ENCODE measurements at regions not wholly inside any gene's neighbourhood (a gene's known extent, or its start where the extent isn't known, plus 50 kb on each side); places are given as distances from the start of the nearest gene placed in this dataset.
A peak's percentile ranks its signal among the peaks of the same experiment; 100 is the strongest.

- no peaks in the 10 kb centered on the region for H4K20me1 ChIP-seq (ENCODE audit: insufficient read depth, low read length)
- H3K4me3 ChIP-seq (ENCODE audit: low read depth, low read length, poor library complexity, severe bottlenecking): no peak overlapping the region
- no peaks in the 10 kb centered on the region for H3K36me3 ChIP-seq (ENCODE audit: insufficient read depth, low read length)
- no peak overlapping the region for H2AFZ ChIP-seq (ENCODE audit: low read length)
- CTCF ChIA-PET (ENCODE audit: unreplicated experiment): no interaction called here
- no peaks in the 10 kb centered on the region for H3K9me2 ChIP-seq (ENCODE audit: insufficient read depth, low read length)
- DNase-seq (ENCODE audit: low spot score): no peak
- no TSS peak for BruUV-seq (replicated peaks)
- intact Hi-C loops (cut with micrococcal nuclease; ENCODE audit: unreplicated experiment): loop anchor here (5.0 kb wide), 3 partner anchors 316 to 976 kb away; no protein-coding TSS in a partner anchor
- H3K9me3 ChIP-seq (ENCODE audit: low read length): no peaks in the 10 kb centered on the region
- no peaks in the 10 kb centered on the region for H3K4me1 ChIP-seq (ENCODE audit: insufficient read depth, low read length, poor library complexity, severe bottlenecking)
- H3K79me2 ChIP-seq (ENCODE audit: insufficient read depth, low read depth, low read length): no peaks in the 10 kb centered on the region
- no peak overlapping the region for H3K27ac ChIP-seq (ENCODE audit: low read depth, low read length, poor library complexity, severe bottlenecking)
- no peak overlapping the region for H3K4me2 ChIP-seq (ENCODE audit: low read length)
- TF ChIP-seq EZH2phosphoT487 (IDR thresholded peaks at IDR 0.05; ENCODE audit: borderline replicate concordance, low read depth, low read length): no peak
- TF ChIP-seq, protein P1, sequence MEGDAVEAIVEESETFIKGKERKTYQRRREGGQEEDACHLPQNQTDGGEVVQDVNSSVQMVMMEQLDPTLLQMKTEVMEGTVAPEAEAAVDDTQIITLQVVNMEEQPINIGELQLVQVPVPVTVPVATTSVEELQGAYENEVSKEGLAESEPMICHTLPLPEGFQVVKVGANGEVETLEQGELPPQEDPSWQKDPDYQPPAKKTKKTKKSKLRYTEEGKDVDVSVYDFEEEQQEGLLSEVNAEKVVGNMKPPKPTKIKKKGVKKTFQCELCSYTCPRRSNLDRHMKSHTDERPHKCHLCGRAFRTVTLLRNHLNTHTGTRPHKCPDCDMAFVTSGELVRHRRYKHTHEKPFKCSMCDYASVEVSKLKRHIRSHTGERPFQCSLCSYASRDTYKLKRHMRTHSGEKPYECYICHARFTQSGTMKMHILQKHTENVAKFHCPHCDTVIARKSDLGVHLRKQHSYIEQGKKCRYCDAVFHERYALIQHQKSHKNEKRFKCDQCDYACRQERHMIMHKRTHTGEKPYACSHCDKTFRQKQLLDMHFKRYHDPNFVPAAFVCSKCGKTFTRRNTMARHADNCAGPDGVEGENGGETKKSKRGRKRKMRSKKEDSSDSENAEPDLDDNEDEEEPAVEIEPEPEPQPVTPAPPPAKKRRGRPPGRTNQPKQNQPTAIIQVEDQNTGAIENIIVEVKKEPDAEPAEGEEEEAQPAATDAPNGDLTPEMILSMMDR (conservative IDR thresholded peaks at IDR 0.05; ENCODE audit: low read length): no peak
- POLR2A ChIA-PET: interaction anchor here (1.4 kb wide), 1 partner anchor 154 kb away, joined by 4 read pairs; no protein-coding TSS in a partner anchor
Measured at GRCh38 chr5:126335886-126336285, 87.3 kb upstream of the GRAMD2B start.

- TF ChIP-seq, protein P1 (conservative IDR thresholded peaks at IDR 0.05; ENCODE audit: low read length): no peak
- TF ChIP-seq EZH2phosphoT487 (IDR thresholded peaks at IDR 0.05; ENCODE audit: borderline replicate concordance, low read depth, low read length): no peak
- no peaks in the 10 kb centered on the region for H3K4me1 ChIP-seq (ENCODE audit: insufficient read depth, low read length, poor library complexity, severe bottlenecking)
- ChIA-PET POLR2A (interaction anchor here (0.6 to 1.5 kb wide), 4 partner anchors 11 to 205 kb away, joined by 4 to 9 read pairs (median 5); no protein-coding TSS in a partner anchor), CTCF (ENCODE audit: unreplicated experiment) (interaction anchor here (0.9 kb wide), 1 partner anchor 121 kb away, joined by 3 read pairs; no protein-coding TSS in a partner anchor)
- intact Hi-C loops (cut with micrococcal nuclease; ENCODE audit: unreplicated experiment): loop anchor here (1.0 to 5.0 kb wide), 4 partner anchors 201 to 974 kb away; no protein-coding TSS in a partner anchor
- H3K4me2 ChIP-seq (ENCODE audit: low read length): no peak overlapping the region
- no peak overlapping the region for H3K4me3 ChIP-seq (ENCODE audit: low read depth, low read length, poor library complexity, severe bottlenecking)
- no TSS peak for BruUV-seq (replicated peaks)
- no peak for DNase-seq (ENCODE audit: low spot score)
- H3K79me2 ChIP-seq (ENCODE audit: insufficient read depth, low read depth, low read length): no peaks in the 10 kb centered on the region
- no peaks in the 10 kb centered on the region for H3K9me2 ChIP-seq (ENCODE audit: insufficient read depth, low read length)
- H3K36me3 ChIP-seq (ENCODE audit: insufficient read depth, low read length): no peaks in the 10 kb centered on the region
- H2AFZ ChIP-seq (ENCODE audit: low read length): no peak overlapping the region
- H4K20me1 ChIP-seq (ENCODE audit: insufficient read depth, low read length): no peaks in the 10 kb centered on the region
- H3K27ac ChIP-seq (ENCODE audit: low read depth, low read length, poor library complexity, severe bottlenecking): no peak overlapping the region
- H3K9me3 ChIP-seq (ENCODE audit: low read length): no peaks in the 10 kb centered on the region
Measured at GRCh38 chr5:126338635-126339034, 84.6 kb upstream of the GRAMD2B start.

DNA sequence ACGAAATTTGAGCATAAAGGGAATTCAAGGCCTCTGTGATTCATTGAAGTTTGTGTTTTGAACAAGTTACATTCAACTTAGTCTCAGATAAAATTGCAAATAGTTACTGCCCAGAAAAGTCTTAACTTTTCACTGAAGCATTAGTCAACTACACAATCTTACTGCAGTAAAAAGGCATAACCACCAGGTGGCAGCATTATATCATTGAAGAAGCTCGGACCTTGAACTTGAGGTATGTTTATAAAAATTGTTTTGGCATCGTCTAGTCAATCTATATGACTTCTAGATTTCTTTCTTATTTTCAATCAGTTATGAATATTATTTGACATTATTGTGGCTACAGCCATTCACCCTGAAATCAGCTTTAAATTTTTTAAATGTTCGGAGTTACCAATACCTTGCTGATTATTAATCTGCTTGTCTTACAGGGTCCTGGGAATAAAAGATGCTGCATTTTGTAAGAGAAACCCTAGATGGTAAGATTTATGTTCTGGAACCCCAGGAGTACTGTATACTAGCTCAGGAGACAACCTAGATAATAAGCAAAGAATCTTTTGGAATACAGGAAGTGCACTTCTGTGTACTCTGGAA is 83.9 kb upstream of the GRAMD2B start:
- POLR2A ChIA-PET: interaction anchor here (0.6 to 1.5 kb wide), 4 partner anchors 10 to 336 kb away, joined by 3 to 9 read pairs (median 5); no protein-coding TSS in a partner anchor
- TF ChIP-seq, protein P1 (conservative IDR thresholded peaks at IDR 0.05; ENCODE audit: low read length): peak; percentile 98
- TF ChIP-seq EZH2phosphoT487 (IDR thresholded peaks at IDR 0.05; ENCODE audit: borderline replicate concordance, low read depth, low read length): no peak
- no peak overlapping the region for H2AFZ ChIP-seq (ENCODE audit: low read length)

More for the DNA sequence above, 83.9 kb upstream of the GRAMD2B start:
- H3K79me2 ChIP-seq (ENCODE audit: insufficient read depth, low read depth, low read length): no peaks in the 10 kb centered on the region
- CTCF ChIA-PET (ENCODE audit: unreplicated experiment): no interaction called here
- H3K27ac ChIP-seq (ENCODE audit: low read depth, low read length, poor library complexity, severe bottlenecking): no peak overlapping the region
- H3K4me3 ChIP-seq (ENCODE audit: low read depth, low read length, poor library complexity, severe bottlenecking): no peak overlapping the region
- H3K36me3 ChIP-seq (ENCODE audit: insufficient read depth, low read length): no peaks in the 10 kb centered on the region
- H3K9me3 ChIP-seq (ENCODE audit: low read length): no peaks in the 10 kb centered on the region
- no peak overlapping the region for H3K4me2 ChIP-seq (ENCODE audit: low read length)
- peak; percentile 74 for DNase-seq (ENCODE audit: low spot score)
- H3K4me1 ChIP-seq (ENCODE audit: insufficient read depth, low read length, poor library complexity, severe bottlenecking): no peaks in the 10 kb centered on the region
- no peaks in the 10 kb centered on the region for H4K20me1 ChIP-seq (ENCODE audit: insufficient read depth, low read length)
- no peaks in the 10 kb centered on the region for H3K9me2 ChIP-seq (ENCODE audit: insufficient read depth, low read length)
- intact Hi-C loops (cut with micrococcal nuclease; ENCODE audit: unreplicated experiment): loop anchor here (1.0 to 5.0 kb wide), 4 partner anchors 200 to 973 kb away; no protein-coding TSS in a partner anchor
- BruUV-seq (replicated peaks): no TSS peak
